Hematopoietic multipotent progenitor cell treated with erythropoietin and hydrocortisone succinate and interleukin-3 and kit ligand, for 8 days (in vitro differentiated cells): ENCODE measurements at regions not wholly inside any gene's neighbourhood (a gene's known extent, or its start where the extent isn't known, plus 50 kb on each side); places are given as distances from the start of the nearest gene placed in this dataset.
A peak's percentile ranks its signal among the peaks of the same experiment; 100 is the strongest.
"Not testable (repeated sequence)": the region's sequence is repeated elsewhere in the genome, so short reads cannot be mapped to it uniquely, and the experiment has no call there.

Experiments used
- DNase-seq: peaks from one replicate; pipeline ENCODE4 v3.0.0-alpha.2; 2015

DNA sequence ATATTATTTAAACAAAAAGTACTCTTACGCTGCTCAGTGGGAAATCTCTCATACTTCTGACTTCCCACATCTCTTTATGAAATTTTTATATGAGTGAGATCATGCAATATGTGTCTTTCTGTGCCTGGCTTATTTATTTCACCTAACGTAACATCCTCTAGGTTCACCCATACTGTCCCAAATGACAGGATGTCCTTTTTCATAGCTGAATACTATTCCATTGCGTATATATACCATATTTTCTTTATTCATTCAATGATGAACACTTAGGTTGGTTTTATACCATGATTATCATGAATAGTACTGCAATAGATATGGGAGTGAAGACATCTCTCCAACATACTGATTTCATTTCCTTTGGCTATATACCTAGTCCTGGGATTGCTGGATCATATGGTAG lies 57.8 kb upstream of the TPP2 start:
- DNase-seq = no peak

GRCh38 chr13:102536695-102537485 lies 59.9 kb upstream of the TPP2 start:
- DNase-seq = no peak

DNA sequence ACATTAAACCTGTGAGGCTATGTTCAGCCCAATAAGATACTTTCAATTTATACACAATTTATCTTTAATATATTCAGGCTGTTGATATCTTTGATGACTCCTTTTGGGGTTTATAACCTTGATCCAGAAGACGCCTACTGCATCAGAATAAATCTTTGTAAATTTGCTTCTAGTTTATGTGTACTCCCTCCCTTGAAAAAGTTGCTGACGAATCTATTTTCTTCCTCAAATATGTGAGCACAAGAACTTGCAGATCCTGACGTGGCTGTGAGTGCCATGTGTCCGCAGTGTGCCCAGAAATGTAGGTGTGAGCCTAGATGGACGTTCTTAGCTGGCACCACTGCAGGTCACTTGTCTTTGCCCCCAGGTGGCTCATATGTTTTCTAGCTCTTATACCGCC lies 60.6 kb upstream of the TPP2 start:
- DNase-seq = no peak

GRCh38 chr13:102530751-102531150 lies 66.0 kb upstream of the TPP2 start:
- DNase-seq = no peak

DNA sequence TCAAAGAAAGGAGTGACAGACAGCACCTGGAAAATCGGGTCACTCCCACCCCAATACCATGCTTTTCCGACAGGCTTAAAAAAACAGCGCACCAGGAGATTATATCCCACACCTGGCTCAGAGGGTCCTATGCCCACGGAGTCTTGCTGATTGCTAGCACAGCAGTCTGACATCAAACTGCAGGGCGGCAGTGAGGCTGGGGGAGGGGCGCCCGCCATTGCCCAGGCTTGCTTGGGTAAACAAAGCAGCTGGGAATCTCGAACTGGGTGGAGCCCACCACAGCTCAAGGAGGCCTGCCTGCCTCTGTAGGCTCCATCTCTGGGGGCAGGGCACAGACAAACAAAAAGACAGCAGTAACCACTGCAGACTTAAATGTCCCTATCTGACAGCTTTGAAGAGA lies 74.5 kb upstream of the TPP2 start:
- not testable (repeated sequence) for DNase-seq

GRCh38 chr13:102517959-102518358 lies 78.8 kb upstream of the TPP2 start:
- DNase-seq = no peak

- no peak for DNase-seq
Observed at GRCh38 chr13:102510072-102510471, 86.7 kb upstream of the TPP2 start.

DNA sequence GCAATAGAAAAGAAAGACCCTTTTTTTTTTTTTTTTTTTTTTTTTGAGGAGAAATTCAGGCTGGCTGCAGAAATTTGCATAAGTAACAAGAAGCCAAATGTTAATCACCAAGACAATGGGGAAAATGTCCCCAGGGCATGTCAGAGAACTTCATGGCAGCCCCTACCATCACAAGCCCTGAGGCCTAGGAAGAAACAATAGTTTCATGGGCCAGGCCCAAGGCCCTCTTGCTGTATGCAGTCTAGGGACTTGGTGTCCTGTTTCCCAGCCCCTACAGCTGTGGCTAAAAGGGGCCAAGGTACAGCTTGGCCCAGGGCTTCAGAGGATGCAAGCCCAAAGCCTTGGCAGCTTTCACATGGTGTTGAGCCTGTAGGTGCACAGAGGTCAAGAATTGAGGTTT lies 88.4 kb upstream of the TPP2 start:
- no peak for DNase-seq

GRCh38 chr13:102504002-102504401 lies 92.8 kb upstream of the TPP2 start:
- DNase-seq = no peak

GRCh38 chr13:102495663-102496062 lies 93.8 kb upstream of the FGF14 start:
- DNase-seq = no peak

DNA sequence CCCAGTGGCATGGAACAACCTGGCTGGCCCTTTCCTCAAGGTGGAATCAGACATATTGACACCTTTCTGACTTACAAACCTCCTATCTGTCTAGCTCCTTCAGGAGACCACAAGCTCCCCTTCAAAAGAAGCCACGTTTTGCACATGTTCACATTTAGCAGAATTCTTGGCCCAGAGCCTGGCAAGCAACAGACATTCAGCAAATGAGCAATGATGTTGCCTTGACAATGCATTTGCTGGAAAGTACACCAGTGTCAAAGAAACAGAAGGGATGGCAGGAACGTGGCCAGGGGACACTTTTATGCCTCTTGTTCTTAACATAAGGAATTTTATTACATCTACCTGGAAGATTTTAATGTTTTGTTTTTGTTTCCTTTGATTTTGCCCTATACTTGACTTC lies 85.5 kb upstream of the FGF14 start:
- no peak for DNase-seq

GRCh38 chr13:102484329-102484728 lies 82.5 kb upstream of the FGF14 start:
- no peak for DNase-seq

- no peak for DNase-seq
Observed at GRCh38 chr13:102472650-102473049, 70.8 kb upstream of the FGF14 start.

- DNase-seq = peak; percentile 24
Observed at GRCh38 chr13:102470283-102470917, 68.6 kb upstream of the FGF14 start.

GRCh38 chr13:102466610-102467190 lies 64.9 kb upstream of the FGF14 start:
- no peak for DNase-seq

DNA sequence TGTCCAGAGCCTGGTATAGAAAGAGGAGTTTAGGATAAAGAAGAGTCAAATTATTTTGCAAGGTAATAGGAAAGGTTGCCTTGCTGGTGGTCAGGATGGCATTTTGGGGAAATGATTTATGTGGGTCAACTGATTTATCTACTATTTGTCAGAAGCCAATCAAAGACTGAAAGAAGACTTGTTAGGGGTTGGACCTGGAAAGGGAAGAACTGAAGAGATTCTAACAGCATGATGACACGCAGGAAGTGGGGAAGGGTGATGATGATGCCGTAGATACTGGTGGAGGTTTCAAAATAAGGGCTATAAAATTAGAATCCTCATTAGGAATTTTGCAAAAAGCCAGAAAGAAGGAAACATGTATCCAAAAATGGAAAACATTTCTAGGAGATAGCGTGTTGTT lies 60.7 kb upstream of the FGF14 start:
- no peak for DNase-seq

DNA sequence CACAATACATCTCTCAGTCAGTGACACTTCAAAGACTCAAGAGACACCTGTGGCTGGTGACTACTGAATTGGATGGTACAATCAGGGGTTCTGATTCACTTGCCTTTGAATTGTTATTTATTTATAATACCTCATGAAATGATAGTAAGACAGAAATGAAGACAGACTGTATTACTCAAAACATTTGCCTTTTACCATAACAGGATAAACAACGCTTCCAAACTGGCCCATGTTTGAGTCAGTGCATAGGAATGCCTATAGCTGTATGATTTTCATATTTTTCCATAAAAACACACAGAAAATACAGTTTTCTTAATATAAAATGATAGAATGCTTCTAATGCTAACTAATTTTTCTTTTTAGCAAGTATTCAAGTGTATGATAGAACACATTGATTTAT lies 59.5 kb upstream of the FGF14 start:
- no peak for DNase-seq

DNA sequence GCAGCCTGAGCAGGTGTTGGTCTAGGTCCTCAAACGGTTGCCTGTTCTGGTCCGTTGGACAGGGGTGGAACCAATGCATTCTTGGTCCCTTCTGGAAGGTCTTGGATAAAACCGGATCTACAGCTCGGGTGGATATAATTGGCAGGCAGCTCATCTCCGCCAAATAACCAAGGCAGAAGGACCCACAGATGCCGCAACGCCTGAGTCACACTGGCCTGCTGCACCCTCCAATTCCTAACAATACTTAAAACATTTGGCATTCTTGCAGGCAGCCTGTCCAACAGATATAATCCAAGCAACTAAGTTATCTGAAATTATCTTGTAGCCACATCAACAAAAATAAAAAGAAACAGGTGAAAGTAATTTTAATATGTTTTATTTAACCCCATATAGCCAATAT lies 59.0 kb upstream of the FGF14 start:
- DNase-seq = no peak

- DNase-seq = no peak
Observed at GRCh38 chr13:102452836-102453235, 51.0 kb upstream of the FGF14 start.
